ENCODE measurements at regions not wholly inside any gene's neighbourhood (a gene's known extent, or its start where the extent isn't known, plus 50 kb on each side); places are given as distances from the start of the nearest gene placed in this dataset.

DNA sequence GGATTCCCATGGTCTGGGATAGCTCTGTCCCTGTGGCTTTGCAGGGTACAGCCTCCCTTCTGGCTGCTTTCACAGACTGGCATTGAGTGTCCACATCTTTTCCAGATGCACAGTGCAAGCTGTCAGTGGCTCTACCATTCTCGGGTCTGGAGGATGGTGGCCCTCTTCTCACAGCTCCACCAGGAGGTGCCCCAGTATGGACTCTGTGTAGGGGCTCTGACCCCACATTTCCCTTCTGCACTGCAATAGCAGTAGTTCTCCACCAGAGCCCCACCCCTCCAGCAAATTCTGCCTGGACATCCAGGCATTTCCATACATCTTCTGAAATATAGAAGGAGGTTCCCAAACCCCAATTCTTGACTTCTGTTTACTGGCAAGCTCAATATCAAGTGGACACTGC is 50.2 kb upstream of the GRID2 start:
- intact Hi-C loops (cut with DNase I) = no loop called here
- no peak for DNase-seq
